ENCODE measurements at regions not wholly inside any gene's neighbourhood (a gene's known extent, or its start where the extent isn't known, plus 50 kb on each side); places are given as distances from the start of the nearest gene placed in this dataset.

DNA sequence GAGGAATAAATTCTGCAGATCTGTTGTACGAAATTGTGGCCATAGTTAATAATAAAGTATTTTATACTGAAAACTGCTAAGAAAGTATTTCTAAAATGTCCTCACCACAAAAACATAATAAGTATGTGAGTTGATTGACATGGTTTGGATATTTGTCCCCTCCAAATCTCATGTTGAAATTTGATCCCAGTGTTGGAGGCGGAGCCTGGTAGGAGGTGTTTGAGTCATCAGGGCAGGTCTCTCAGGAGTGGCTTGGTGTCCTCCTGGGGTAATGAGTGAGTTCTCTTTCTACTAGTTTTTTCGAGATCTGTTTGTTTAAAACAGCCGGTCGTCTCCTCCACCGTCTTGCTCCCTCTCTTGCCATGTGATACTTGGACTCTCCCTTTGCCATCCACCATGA, 424.1 kb upstream of the KCNMB2 start:
- H3K23ac ChIP-seq (ENCODE audit: insufficient read length): no peak overlapping the region
- no peaks in the 10 kb centered on the region for H4K20me1 ChIP-seq (replicated peaks in 1 of 2; ENCODE audit: control insufficient read depth in 1 of 2, insufficient read depth in 2 of 2, low read length in 2 of 2)
- H2BK5ac ChIP-seq (ENCODE audit: low read depth, low read length): no peak overlapping the region
- ChIA-PET POLR2A (ENCODE audit: partially characterized antibody) (no interaction called here), CTCF (ENCODE audit: partially characterized antibody) (no interaction called here)
- H3K4ac ChIP-seq (replicated peaks; ENCODE audit: insufficient read length, low read depth, low read length): no peak overlapping the region
- H3K9me3 ChIP-seq (ENCODE audit: insufficient read depth in 2 of 2, low read depth in 1 of 2, low read length in 1 of 2): no peaks in the 10 kb centered on the region
- TF ChIP-seq TBP (IDR thresholded peaks at IDR 0.05; ENCODE audit: low read depth, low read length) (no peak), TAF7 (optimal IDR thresholded peaks at IDR 0.05; ENCODE audit: borderline replicate concordance, low read depth, low read length) (no peak), EP300 (IDR thresholded peaks at IDR 0.05; ENCODE audit: borderline replicate concordance in 1 of 2, low read depth in 2 of 2, low read length in 2 of 2) (no peak), ASH2L (IDR thresholded peaks at IDR 0.05; ENCODE audit: low read length) (no peak)
- H4K91ac ChIP-seq (replicated peaks; ENCODE audit: insufficient read length, low read length): no peak overlapping the region
- no peaks in the 10 kb centered on the region for H3K4me1 ChIP-seq (replicated peaks in 1 of 4; ENCODE audit: control insufficient read depth in 3 of 4, insufficient read depth in 4 of 4, low read length in 3 of 4)
- H2AK5ac ChIP-seq (ENCODE audit: low read depth, low read length): no peak overlapping the region
- H3K14ac ChIP-seq (ENCODE audit: insufficient read length): no peak overlapping the region
- WGBS, 2 experiments (ENCODE audit: extremely low coverage in 1 of 2, insufficient coverage in 1 of 2, insufficient read length in 1 of 2, insufficient replicate concordance in 2 of 2, low coverage in 1 of 2, low lambda C conversion rate in 2 of 2, missing lambda C conversion rate in 1 of 2): 98% methylated on average over 6 of the region's 6 CpGs; no CpG with 5 or more reads in 1 of the 2 experiments
- H3K9ac ChIP-seq (replicated peaks in 1 of 4; ENCODE audit: extremely low read depth in 1 of 4, low read depth in 3 of 4, low read length in 3 of 4): no peak overlapping the region
- H2BK20ac ChIP-seq (ENCODE audit: low read length): no peak overlapping the region
- no peaks in the 10 kb centered on the region for H3K79me2 ChIP-seq (ENCODE audit: control insufficient read depth in 1 of 2, insufficient read depth in 2 of 2, low read length in 2 of 2)
- no peaks in the 10 kb centered on the region for H3K27me3 ChIP-seq (replicated peaks in 1 of 4; ENCODE audit: control insufficient read depth in 3 of 4, extremely low read depth in 1 of 4, insufficient read depth in 3 of 4, low read length in 3 of 4)
- no peak overlapping the region for H4K8ac ChIP-seq (ENCODE audit: extremely low read depth, insufficient read depth, low read length)
- H2BK15ac ChIP-seq (ENCODE audit: low read length): no peak overlapping the region
- DNase-seq (ENCODE audit: low read depth in 1 of 2, low spot score in 2 of 2) (no peak), FAIRE-seq (no peak)
- H2BK120ac ChIP-seq (replicated peaks; ENCODE audit: low read depth, low read length): no peak overlapping the region
- no peak overlapping the region for H3K4me2 ChIP-seq (ENCODE audit: insufficient read depth in 1 of 2, low read depth in 2 of 2, low read length in 2 of 2)
- H3K56ac ChIP-seq (replicated peaks; ENCODE audit: insufficient read length, low read depth, low read length): no peak overlapping the region
- no peaks in the 10 kb centered on the region for H3K23me2 ChIP-seq (ENCODE audit: low read depth, low read length)
- H3K36me3 ChIP-seq (ENCODE audit: control insufficient read depth in 2 of 4, insufficient read depth in 4 of 4, low read length in 3 of 4): no peaks in the 10 kb centered on the region
- H2AFZ ChIP-seq (ENCODE audit: low read length): no peak overlapping the region
- H3K4me3 ChIP-seq (ENCODE audit: extremely low read depth in 1 of 4, insufficient read depth in 2 of 4, low read depth in 3 of 4, low read length in 4 of 4): no peak overlapping the region
- H3K27ac ChIP-seq (ENCODE audit: low read depth, low read length): no peak overlapping the region
- no peak overlapping the region for H4K5ac ChIP-seq (ENCODE audit: insufficient read length, low read depth, low read length)
- no peaks in the 10 kb centered on the region for H3K79me1 ChIP-seq (ENCODE audit: low read depth, low read length)
- H3K18ac ChIP-seq (ENCODE audit: extremely low read depth, low read length): no peak overlapping the region
- no peak overlapping the region for H2BK12ac ChIP-seq (ENCODE audit: low read depth, low read length)
